NT2/D1 (cell line): ENCODE measurements at regions not wholly inside any gene's neighbourhood (a gene's known extent, or its start where the extent isn't known, plus 50 kb on each side); places are given as distances from the start of the nearest gene placed in this dataset.

ENCODE experiments used
- SUZ12 ChIP-seq: IDR thresholded peaks from 2 replicates; pipeline ENCODE4 v1.6.1; 2011; ENCODE audit not compliant: insufficient read length, insufficient read depth; ENCODE audit errors: extremely low read depth
- ZNF274 ChIP-seq: IDR thresholded peaks from 2 replicates; pipeline ENCODE4 v1.6.1; 2011; ENCODE audit warnings: mild to moderate bottlenecking, low read depth, low read length

DNA sequence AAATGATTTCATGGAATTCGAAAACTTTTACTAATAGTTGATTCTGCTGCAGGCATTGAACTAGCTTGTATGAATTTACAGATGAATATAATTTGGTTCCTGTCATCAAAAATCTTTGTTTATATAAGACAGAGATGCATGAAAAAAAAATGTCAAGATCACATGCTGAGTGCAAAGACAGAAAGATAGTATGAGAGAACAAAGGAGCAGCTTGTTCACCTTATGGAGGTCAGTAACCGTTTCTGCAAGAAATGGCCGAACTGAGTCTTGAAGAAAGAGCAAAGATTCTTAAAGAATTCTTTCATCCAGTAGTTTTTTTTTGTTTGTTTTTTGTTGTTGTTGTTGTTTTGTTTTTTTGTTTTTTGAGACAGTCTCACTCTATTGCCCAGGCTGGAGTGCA is 450.6 kb downstream of the TUSC7 start:
- no peak for TF ChIP-seq ZNF274
- TF ChIP-seq SUZ12 = no peak
